NCI-H187 (cell line): ENCODE measurements at regions not wholly inside any gene's neighbourhood (a gene's known extent, or its start where the extent isn't known, plus 50 kb on each side); places are given as distances from the start of the nearest gene placed in this dataset.
"Not testable (repeated sequence)": the region's sequence is repeated elsewhere in the genome, so short reads cannot be mapped to it uniquely, and the experiment has no call there.

ENCODE experiments used
- DNase-seq, 2 experiments: peaks; one replicate each; lab custom pipeline; 2025; lab: John Stamatoyannopoulos, UW

- DNase-seq: no peak
These were observed 131.2 kb upstream of the PAK3 start for GRCh38 chrX:110964786-110965185.

- DNase-seq: no peak
These were observed 133.5 kb upstream of the PAK3 start for GRCh38 chrX:110962451-110962850.

GRCh38 chrX:110955706-110956105 is 140.3 kb upstream of the PAK3 start:
- DNase-seq: no peak

GRCh38 chrX:110954428-110955100 is 141.4 kb upstream of the PAK3 start:
- DNase-seq: no peak

GRCh38 chrX:110951472-110952269 is 144.3 kb upstream of the PAK3 start:
- no peak for DNase-seq

- DNase-seq: no peak
These were observed 149.4 kb upstream of the CHRDL1 start for GRCh38 chrX:110944751-110945675.

GRCh38 chrX:110944311-110944750 is 148.7 kb upstream of the CHRDL1 start:
- no peak for DNase-seq

GRCh38 chrX:110941906-110942305 is 146.3 kb upstream of the CHRDL1 start:
- no peak for DNase-seq

- DNase-seq: no peak
These were observed 143.5 kb upstream of the CHRDL1 start for GRCh38 chrX:110938977-110939732.

- DNase-seq: no peak
These were observed 129.3 kb upstream of the CHRDL1 start for GRCh38 chrX:110924871-110925270.

- DNase-seq: peak in 1 of 2 experiments; percentile 14
These were observed 125.4 kb upstream of the CHRDL1 start for GRCh38 chrX:110920991-110921390.

GRCh38 chrX:110915570-110915969 is 120.0 kb upstream of the CHRDL1 start:
- no peak for DNase-seq

- DNase-seq: no peak
These were observed 119.5 kb upstream of the CHRDL1 start for GRCh38 chrX:110915111-110915510.

GRCh38 chrX:110914281-110914680 is 118.7 kb upstream of the CHRDL1 start:
- no peak for DNase-seq

GRCh38 chrX:110904747-110905146 is 109.1 kb upstream of the CHRDL1 start:
- DNase-seq: not testable (repeated sequence)

- DNase-seq: no peak
These were observed 86.4 kb upstream of the CHRDL1 start for GRCh38 chrX:110881971-110882370.

- no peak for DNase-seq
These were observed 81.7 kb upstream of the CHRDL1 start for GRCh38 chrX:110877326-110877725.

- DNase-seq: no peak
These were observed 76.2 kb upstream of the CHRDL1 start for GRCh38 chrX:110871839-110872238.

GRCh38 chrX:110866421-110866820 is 70.8 kb upstream of the CHRDL1 start:
- DNase-seq: no peak

GRCh38 chrX:110863883-110864282 is 68.3 kb upstream of the CHRDL1 start:
- no peak for DNase-seq

GRCh38 chrX:110858565-110858964 is 62.9 kb upstream of the CHRDL1 start:
- DNase-seq: no peak

GRCh38 chrX:110853610-110854009 is 58.0 kb upstream of the CHRDL1 start:
- no peak for DNase-seq
